ENCODE measurements at regions not wholly inside any gene's neighbourhood (a gene's known extent, or its start where the extent isn't known, plus 50 kb on each side); places are given as distances from the start of the nearest gene placed in this dataset.

DNA sequence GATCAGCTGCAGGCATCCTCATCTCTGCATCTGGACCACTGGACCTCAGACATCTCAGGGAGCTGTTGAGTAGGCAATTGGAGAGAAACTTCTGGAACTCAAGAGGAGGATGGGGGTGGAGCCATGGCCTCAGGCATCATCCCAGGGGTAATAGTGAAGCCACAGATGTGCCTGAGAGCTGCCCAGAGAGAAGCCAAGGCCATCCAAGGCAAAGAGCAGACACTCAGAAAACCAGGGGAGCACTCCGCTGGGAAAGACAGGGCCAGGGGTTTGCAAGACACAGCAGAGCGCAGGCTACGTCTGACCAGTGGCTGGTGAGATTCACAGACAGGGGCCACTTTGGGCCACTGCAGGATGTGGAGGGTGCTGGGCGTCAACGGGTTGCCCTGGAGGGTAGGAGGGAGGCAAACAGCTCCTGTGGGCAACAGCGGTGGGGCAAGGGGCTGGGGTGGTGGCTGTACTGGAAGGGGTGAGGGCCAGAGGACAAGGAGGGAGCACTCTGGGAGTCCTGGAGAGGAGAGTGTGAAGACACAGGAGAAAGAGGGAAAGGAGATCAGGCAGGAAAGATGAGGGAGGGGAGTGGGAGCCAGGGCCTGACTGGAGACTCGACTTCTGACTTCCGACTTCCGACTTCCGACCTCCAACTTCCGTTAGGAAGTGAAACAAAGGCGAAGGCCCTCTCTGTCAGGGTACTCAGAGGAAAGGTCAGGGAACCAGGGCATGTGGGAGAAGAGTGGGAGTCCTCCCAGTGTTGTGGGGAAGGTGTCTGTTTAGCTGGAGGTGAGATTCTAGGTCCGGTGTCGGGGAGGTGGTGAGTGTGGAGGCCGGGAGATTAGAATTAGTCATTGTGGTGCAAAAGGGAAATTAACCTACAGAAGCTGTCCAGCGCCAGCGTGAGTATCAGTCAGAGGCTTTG lies 69.7 kb upstream of the ANTXRL start (continued):
- TF ChIP-seq KDM2B (CRISPR knock-in tag; IDR thresholded peaks at IDR 0.05) (no peak), WHSC1 (IDR thresholded peaks at IDR 0.05; ENCODE audit: low read length) (no peak), POLR2G (IDR thresholded peaks at IDR 0.05; ENCODE audit: low read depth, low read length) (no peak), TCFL5 (CRISPR knock-in tag; conservative IDR thresholded peaks at IDR 0.05) (no peak), CREBBP (IDR thresholded peaks at IDR 0.05; ENCODE audit: low read depth, low read length) (no peak), TBP (optimal IDR thresholded peaks at IDR 0.05; ENCODE audit: low read depth, low read length) (no peak), RBM39 (optimal IDR thresholded peaks at IDR 0.05; ENCODE audit: low read depth, low read length) (no peak), LCOR (CRISPR knock-in tag; IDR thresholded peaks at IDR 0.05) (peak; percentile 84; the same call in 1 of the 2 replicates), ZNF347 (CRISPR knock-in tag; IDR thresholded peaks at IDR 0.05; ENCODE audit: low read depth) (no peak), POLR2A (conservative IDR thresholded peaks at IDR 0.05) (0 out of 2 replicates have a peak, but pooled peaks have one; percentile 36), ASH1L (IDR thresholded peaks at IDR 0.05; ENCODE audit: borderline replicate concordance, low read depth, partially characterized antibody) (peak; percentile 52), ZFX (CRISPR knock-in tag; IDR thresholded peaks at IDR 0.05) (no peak), HNRNPH1 (optimal IDR thresholded peaks at IDR 0.05; ENCODE audit: low read depth, low read length) (no peak), HMGN3 (IDR thresholded peaks at IDR 0.05; ENCODE audit: borderline replicate concordance, extremely low read depth, insufficient read length, low read depth, low read length) (no peak), HNRNPL (IDR thresholded peaks at IDR 0.05; ENCODE audit: low read depth, low read length) (no peak)
- TF ChIP-seq, protein P1, sequence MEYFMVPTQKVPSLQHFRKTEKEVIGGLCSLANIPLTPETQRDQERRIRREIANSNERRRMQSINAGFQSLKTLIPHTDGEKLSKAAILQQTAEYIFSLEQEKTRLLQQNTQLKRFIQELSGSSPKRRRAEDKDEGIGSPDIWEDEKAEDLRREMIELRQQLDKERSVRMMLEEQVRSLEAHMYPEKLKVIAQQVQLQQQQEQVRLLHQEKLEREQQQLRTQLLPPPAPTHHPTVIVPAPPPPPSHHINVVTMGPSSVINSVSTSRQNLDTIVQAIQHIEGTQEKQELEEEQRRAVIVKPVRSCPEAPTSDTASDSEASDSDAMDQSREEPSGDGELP (CRISPR knock-in tag; IDR thresholded peaks at IDR 0.05; ENCODE audit: borderline replicate concordance): peak; percentile 74; the same call in 1 of the 2 replicates
- TF ChIP-seq, protein P2, sequence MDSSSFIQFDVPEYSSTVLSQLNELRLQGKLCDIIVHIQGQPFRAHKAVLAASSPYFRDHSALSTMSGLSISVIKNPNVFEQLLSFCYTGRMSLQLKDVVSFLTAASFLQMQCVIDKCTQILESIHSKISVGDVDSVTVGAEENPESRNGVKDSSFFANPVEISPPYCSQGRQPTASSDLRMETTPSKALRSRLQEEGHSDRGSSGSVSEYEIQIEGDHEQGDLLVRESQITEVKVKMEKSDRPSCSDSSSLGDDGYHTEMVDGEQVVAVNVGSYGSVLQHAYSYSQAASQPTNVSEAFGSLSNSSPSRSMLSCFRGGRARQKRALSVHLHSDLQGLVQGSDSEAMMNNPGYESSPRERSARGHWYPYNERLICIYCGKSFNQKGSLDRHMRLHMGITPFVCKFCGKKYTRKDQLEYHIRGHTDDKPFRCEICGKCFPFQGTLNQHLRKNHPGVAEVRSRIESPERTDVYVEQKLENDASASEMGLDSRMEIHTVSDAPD (CRISPR knock-in tag; IDR thresholded peaks at IDR 0.05): no peak
- TF ChIP-seq, protein P3, sequence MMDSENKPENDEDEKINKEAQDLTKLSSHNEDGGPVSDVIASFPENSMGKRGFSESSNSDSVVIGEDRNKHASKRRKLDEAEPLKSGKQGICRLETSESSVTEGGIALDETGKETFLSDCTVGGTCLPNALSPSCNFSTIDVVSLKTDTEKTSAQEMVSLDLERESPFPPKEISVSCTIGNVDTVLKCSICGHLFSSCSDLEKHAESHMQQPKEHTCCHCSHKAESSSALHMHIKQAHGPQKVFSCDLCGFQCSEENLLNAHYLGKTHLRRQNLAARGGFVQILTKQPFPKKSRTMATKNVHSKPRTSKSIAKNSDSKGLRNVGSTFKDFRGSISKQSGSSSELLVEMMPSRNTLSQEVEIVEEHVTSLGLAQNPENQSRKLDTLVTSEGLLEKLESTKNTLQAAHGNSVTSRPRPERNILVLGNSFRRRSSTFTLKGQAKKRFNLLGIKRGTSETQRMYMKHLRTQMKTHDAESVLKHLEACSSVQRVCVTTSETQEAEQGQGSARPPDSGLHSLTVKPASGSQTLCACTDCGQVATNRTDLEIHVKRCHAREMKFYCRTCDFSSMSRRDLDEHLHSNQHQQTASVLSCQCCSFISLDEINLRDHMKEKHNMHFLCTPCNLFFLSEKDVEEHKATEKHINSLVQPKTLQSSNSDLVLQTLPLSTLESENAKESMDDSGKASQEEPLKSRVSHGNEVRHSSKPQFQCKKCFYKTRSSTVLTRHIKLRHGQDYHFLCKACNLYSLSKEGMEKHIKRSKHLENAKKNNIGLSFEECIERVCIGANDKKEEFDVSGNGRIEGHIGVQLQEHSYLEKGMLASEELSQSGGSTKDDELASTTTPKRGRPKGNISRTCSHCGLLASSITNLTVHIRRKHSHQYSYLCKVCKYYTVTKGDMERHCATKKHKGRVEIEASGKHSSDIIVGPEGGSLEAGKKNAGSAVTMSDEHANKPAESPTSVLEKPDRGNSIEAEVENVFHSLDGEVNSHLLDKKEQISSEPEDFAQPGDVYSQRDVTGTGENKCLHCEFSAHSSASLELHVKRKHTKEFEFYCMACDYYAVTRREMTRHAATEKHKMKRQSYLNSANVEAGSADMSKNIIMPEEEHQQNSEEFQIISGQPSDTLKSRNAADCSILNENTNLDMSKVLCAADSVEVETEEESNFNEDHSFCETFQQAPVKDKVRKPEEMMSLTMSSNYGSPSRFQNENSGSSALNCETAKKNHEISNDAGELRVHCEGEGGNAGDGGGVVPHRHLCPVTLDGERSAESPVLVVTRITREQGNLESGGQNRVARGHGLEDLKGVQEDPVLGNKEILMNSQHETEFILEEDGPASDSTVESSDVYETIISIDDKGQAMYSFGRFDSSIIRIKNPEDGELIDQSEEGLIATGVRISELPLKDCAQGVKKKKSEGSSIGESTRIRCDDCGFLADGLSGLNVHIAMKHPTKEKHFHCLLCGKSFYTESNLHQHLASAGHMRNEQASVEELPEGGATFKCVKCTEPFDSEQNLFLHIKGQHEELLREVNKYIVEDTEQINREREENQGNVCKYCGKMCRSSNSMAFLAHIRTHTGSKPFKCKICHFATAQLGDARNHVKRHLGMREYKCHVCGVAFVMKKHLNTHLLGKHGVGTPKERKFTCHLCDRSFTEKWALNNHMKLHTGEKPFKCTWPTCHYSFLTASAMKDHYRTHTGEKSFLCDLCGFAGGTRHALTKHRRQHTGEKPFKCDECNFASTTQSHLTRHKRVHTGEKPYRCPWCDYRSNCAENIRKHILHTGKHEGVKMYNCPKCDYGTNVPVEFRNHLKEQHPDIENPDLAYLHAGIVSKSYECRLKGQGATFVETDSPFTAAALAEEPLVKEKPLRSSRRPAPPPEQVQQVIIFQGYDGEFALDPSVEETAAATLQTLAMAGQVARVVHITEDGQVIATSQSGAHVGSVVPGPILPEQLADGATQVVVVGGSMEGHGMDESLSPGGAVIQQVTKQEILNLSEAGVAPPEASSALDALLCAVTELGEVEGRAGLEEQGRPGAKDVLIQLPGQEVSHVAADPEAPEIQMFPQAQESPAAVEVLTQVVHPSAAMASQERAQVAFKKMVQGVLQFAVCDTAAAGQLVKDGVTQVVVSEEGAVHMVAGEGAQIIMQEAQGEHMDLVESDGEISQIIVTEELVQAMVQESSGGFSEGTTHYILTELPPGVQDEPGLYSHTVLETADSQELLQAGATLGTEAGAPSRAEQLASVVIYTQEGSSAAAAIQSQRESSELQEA (IDR thresholded peaks at IDR 0.05; ENCODE audit: low read depth): no peak

Measured in K562 (cell line).